IPS-NIHi11 (cell line): ENCODE measurements at regions not wholly inside any gene's neighbourhood (a gene's known extent, or its start where the extent isn't known, plus 50 kb on each side); places are given as distances from the start of the nearest gene placed in this dataset.

Experiments
- DNase-seq: peaks from one replicate; pipeline ENCODE4 v3.0.0; 2012; ENCODE audit warnings: mixed read lengths, low spot score

DNA sequence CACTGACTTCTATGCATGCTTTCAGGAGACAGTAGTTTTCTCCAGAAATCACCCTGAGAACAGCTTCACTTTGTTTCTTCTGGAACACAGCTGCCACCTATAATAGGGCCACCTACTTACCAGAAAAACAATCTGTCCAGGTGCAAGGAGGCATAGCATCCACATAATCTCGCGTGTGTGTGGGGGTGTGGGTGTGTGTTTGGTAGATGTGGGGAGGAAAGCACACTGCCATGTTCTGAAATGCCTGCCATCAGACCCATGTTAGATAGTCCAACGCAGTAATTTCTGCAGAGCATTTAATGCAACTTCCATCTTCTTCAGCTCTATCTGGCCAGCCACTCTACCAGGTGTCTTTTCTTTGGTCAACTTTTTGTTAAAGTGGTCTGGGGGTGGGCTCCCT lies 102.9 kb downstream of the ACER2 start:
- DNase-seq: no peak

- no peak for DNase-seq
Measured at GRCh38 chr9:19510907-19511306, 102.1 kb downstream of the ACER2 start.
